ENCODE measurements at regions not wholly inside any gene's neighbourhood (a gene's known extent, or its start where the extent isn't known, plus 50 kb on each side); places are given as distances from the start of the nearest gene placed in this dataset.

GRCh38 chr20:61048302-61048701 is 203.8 kb upstream of the CDH4 start (continued):
- TF ChIP-seq ZBTB33 (IDR thresholded peaks at IDR 0.05; ENCODE audit: borderline replicate concordance, low read depth) (no peak), RXRA (IDR thresholded peaks at IDR 0.05; ENCODE audit: borderline replicate concordance, low read depth) (no peak), JUND (IDR thresholded peaks at IDR 0.05) (no peak), FOXM1 (IDR thresholded peaks at IDR 0.05; ENCODE audit: low read depth) (no peak)

GRCh38 chr20:61049684-61050083 is 202.4 kb upstream of the CDH4 start:
- H3K4me2 ChIP-seq: no peak overlapping the region
- no peak for TF ChIP-seq SIN3A (IDR thresholded peaks at IDR 0.05; ENCODE audit: borderline replicate concordance, low read depth, low read length)
- TF ChIP-seq CTCF (IDR thresholded peaks at IDR 0.05): no peak
- TF ChIP-seq JUND (IDR thresholded peaks at IDR 0.05): no peak
- no peak for TF ChIP-seq ELF1 (IDR thresholded peaks at IDR 0.05)
- TF ChIP-seq EZH2phosphoT487 (IDR thresholded peaks at IDR 0.05; ENCODE audit: borderline replicate concordance, low read depth): no peak
- no peak for TF ChIP-seq ZBTB33 (IDR thresholded peaks at IDR 0.05; ENCODE audit: borderline replicate concordance, low read depth)
- TF ChIP-seq RXRA (IDR thresholded peaks at IDR 0.05; ENCODE audit: borderline replicate concordance, low read depth): no peak
- TF ChIP-seq RCOR1 (IDR thresholded peaks at IDR 0.05; ENCODE audit: low read length): no peak
- no peak for TF ChIP-seq FOXM1 (IDR thresholded peaks at IDR 0.05; ENCODE audit: low read depth)
- no peak for TF ChIP-seq FOXJ3 (CRISPR knock-in tag; IDR thresholded peaks at IDR 0.05)
- no peak for TF ChIP-seq SMC3 (IDR thresholded peaks at IDR 0.05; ENCODE audit: low read depth, low read length)
- TF ChIP-seq NRF1 (IDR thresholded peaks at IDR 0.05; ENCODE audit: low read depth, low read length): no peak
- no peak for TF ChIP-seq REST (IDR thresholded peaks at IDR 0.05; ENCODE audit: low read depth, low read length)
- TF ChIP-seq TAF1 (IDR thresholded peaks at IDR 0.05; ENCODE audit: borderline replicate concordance, low read depth, low read length): no peak
- TF ChIP-seq PBX3 (IDR thresholded peaks at IDR 0.05): no peak
- no peak for TF ChIP-seq CHD2 (IDR thresholded peaks at IDR 0.05; ENCODE audit: low read length, partially characterized antibody)
- no peak for TF ChIP-seq NFIC (IDR thresholded peaks at IDR 0.05; ENCODE audit: borderline replicate concordance)
- TF ChIP-seq TEAD4 (IDR thresholded peaks at IDR 0.05; ENCODE audit: borderline replicate concordance, insufficient read depth): no peak
- H3K9me3 ChIP-seq: no peaks in the 10 kb centered on the region
- WGBS (ENCODE audit: low lambda C conversion rate): 33% methylated on average over 7 of the region's 9 CpGs
- POLR2A ChIA-PET: no interaction called here
- H3K4me1 ChIP-seq (ENCODE audit: control insufficient read depth in 1 of 2, insufficient read depth in 2 of 2, low read depth in 1 of 2, low read length in 1 of 2): no peaks in the 10 kb centered on the region
- no peaks in the 10 kb centered on the region for H3K36me3 ChIP-seq (replicated peaks in 1 of 2; ENCODE audit: control insufficient read depth in 1 of 2, insufficient read depth in 2 of 2, low read length in 1 of 2)
- no peak overlapping the region for H3K27ac ChIP-seq (ENCODE audit: low read depth in 2 of 2, low read length in 1 of 2)
- no peaks in the 10 kb centered on the region for H3K27me3 ChIP-seq (ENCODE audit: insufficient read depth)
- H4K20me1 ChIP-seq (ENCODE audit: insufficient read depth): no peaks in the 10 kb centered on the region
- H3K4me3 ChIP-seq (ENCODE audit: low read depth in 2 of 2, low read length in 1 of 2): no peak overlapping the region
- no peaks in the 10 kb centered on the region for H3F3A ChIP-seq (replicated peaks; ENCODE audit: insufficient read depth)
- DNase-seq: no peak
- H2AFZ ChIP-seq (ENCODE audit: low read depth): no peak overlapping the region
- H3K9me2 ChIP-seq: no peaks in the 10 kb centered on the region
- H3K9ac ChIP-seq: no peak overlapping the region
- CTCF ChIA-PET: no interaction called here
- no peaks in the 10 kb centered on the region for H3K79me2 ChIP-seq (ENCODE audit: insufficient read depth)

Measured in SK-N-SH (cell line).